Fibroblast of lung (primary cell): ENCODE measurements at regions not wholly inside any gene's neighbourhood (a gene's known extent, or its start where the extent isn't known, plus 50 kb on each side); places are given as distances from the start of the nearest gene placed in this dataset.

Experiments used
- DNase-seq, 2 donors: peaks; one replicate each; pipeline versions ENCODE4 v3.0.0 to v3.0.0-alpha.2; 2010; ENCODE audit warnings: low read depth in 2 of 2
- H2AFZ ChIP-seq: 2 replicates; pipeline ENCODE4 v1.5.1; 2012; ENCODE audit warnings: low read length, control low read depth, inconsistent platforms
- H3K27ac ChIP-seq: 2 replicates; pipeline ENCODE4 v1.5.1; 2011; ENCODE audit warnings: low read length, control low read depth; ENCODE audit not compliant: insufficient read depth
- H3K27me3 ChIP-seq: 2 replicates; pipeline ENCODE4 v1.5.1; 2011; ENCODE audit warnings: mild to moderate bottlenecking, low read length; ENCODE audit not compliant: control insufficient read depth, insufficient read depth
- H3K36me3 ChIP-seq: 2 replicates; pipeline ENCODE4 v1.5.1; 2011; ENCODE audit warnings: low read length; ENCODE audit not compliant: control insufficient read depth, insufficient read depth
- H3K4me1 ChIP-seq: 2 replicates; pipeline ENCODE4 v1.5.1; 2011; ENCODE audit warnings: low read length; ENCODE audit not compliant: control insufficient read depth, insufficient read depth; ENCODE audit errors: extremely low read depth
- H3K4me2 ChIP-seq: 2 replicates; pipeline ENCODE4 v1.5.1; 2011; ENCODE audit warnings: low read length, control low read depth; ENCODE audit not compliant: insufficient read depth; ENCODE audit errors: extremely low read depth
- H3K4me3 ChIP-seq, 4 experiments: fragments of 200-600 bp in 1 of 4; sonication (generic) in 1 of 4; replicated peaks in 1 of 4; 2 replicates each; pipeline ENCODE4 v1.5.1; 2011 to 2016; ENCODE audit warnings: low read length in 4 of 4, low read depth in 3 of 4, mild to moderate bottlenecking in 3 of 4, control low read depth in 2 of 4, inconsistent platforms in 1 of 4, mixed read lengths in 1 of 4; ENCODE audit not compliant: insufficient read depth in 1 of 4; ENCODE audit errors: control extremely low read depth in 1 of 4
- H3K79me2 ChIP-seq: 2 replicates; pipeline ENCODE4 v1.5.1; 2012; ENCODE audit warnings: mild to moderate bottlenecking, low read length, inconsistent platforms; ENCODE audit not compliant: control insufficient read depth, insufficient read depth
- H3K9ac ChIP-seq: 2 replicates; pipeline ENCODE4 v1.5.1; 2011; ENCODE audit warnings: mild to moderate bottlenecking, low read length, control low read depth; ENCODE audit not compliant: insufficient read depth
- H3K9me3 ChIP-seq: 2 replicates; pipeline ENCODE4 v1.5.1; 2012; ENCODE audit warnings: low read depth, low read length; ENCODE audit not compliant: control insufficient read depth, insufficient read depth
- H4K20me1 ChIP-seq: 2 replicates; pipeline ENCODE4 v1.5.1; 2011; ENCODE audit warnings: low read length; ENCODE audit not compliant: control insufficient read depth, insufficient read depth; ENCODE audit errors: extremely low read depth
- EZH2 ChIP-seq: IDR thresholded peaks from 2 replicates; pipeline ENCODE4 v1.5.1; 2012; ENCODE audit warnings: low read length, control low read depth, mild to moderate bottlenecking; ENCODE audit errors: missing control alignments
- TF ChIP-seq, protein P1 (sequence below), 2 donors: IDR thresholded peaks in 1 of 2; conservative IDR thresholded peaks in 1 of 2; 1 replicate in 1 of 2; 2 replicates in 1 of 2; pipeline ENCODE4 v1.5.1; 2011 to 2012; ENCODE audit warnings: low read length in 2 of 2, control low read depth in 1 of 2, inconsistent platforms in 1 of 2, low read depth in 1 of 2, mild to moderate bottlenecking in 1 of 2

DNA sequence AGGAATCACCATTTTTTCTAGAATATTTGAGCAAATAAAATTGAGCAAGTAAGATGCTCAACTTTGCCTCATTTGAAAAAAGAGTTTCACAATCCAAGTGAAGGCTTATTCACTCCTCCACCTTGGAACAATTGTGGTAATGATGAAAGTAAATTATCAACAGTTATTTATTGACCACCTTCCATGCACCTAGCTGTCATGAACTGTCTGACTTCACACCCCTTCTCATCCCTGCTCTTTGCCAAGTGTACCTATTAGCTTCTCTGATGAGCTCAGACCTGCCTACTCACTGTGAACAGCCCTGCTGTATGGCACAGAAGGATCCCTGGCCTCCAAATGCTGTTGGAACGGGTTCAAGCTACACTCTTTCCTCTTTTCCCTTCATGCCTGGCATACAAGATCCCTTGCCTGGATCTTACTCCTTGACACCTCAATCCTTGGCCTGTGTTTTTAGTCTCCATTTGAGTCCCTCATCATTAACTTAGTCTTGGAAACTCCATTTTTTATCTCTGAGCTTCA lies 99.0 kb upstream of the PREP start:
- Histone ChIP-seq H3K4me3 (no peak overlapping the region), H3K9me3 (no peaks in the 10 kb centered on the region), H3K27me3 (no peaks in the 10 kb centered on the region), H2AFZ (no peak overlapping the region), H3K27ac (no peak overlapping the region), H3K4me2 (no peak overlapping the region), H3K4me1 (no peaks in the 10 kb centered on the region), H4K20me1 (no peaks in the 10 kb centered on the region), H3K9ac (no peak overlapping the region), H3K36me3 (no peaks in the 10 kb centered on the region), H3K79me2 (no peaks in the 10 kb centered on the region)
- no peak for DNase-seq
- TF ChIP-seq, protein P1, sequence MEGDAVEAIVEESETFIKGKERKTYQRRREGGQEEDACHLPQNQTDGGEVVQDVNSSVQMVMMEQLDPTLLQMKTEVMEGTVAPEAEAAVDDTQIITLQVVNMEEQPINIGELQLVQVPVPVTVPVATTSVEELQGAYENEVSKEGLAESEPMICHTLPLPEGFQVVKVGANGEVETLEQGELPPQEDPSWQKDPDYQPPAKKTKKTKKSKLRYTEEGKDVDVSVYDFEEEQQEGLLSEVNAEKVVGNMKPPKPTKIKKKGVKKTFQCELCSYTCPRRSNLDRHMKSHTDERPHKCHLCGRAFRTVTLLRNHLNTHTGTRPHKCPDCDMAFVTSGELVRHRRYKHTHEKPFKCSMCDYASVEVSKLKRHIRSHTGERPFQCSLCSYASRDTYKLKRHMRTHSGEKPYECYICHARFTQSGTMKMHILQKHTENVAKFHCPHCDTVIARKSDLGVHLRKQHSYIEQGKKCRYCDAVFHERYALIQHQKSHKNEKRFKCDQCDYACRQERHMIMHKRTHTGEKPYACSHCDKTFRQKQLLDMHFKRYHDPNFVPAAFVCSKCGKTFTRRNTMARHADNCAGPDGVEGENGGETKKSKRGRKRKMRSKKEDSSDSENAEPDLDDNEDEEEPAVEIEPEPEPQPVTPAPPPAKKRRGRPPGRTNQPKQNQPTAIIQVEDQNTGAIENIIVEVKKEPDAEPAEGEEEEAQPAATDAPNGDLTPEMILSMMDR (conservative IDR thresholded peaks at IDR 0.05 in 1 of 2, IDR thresholded peaks at IDR 0.05 in 1 of 2; ENCODE audit: low read depth in 1 of 2, low read length in 2 of 2): no peak
- no peak for TF ChIP-seq EZH2

DNA sequence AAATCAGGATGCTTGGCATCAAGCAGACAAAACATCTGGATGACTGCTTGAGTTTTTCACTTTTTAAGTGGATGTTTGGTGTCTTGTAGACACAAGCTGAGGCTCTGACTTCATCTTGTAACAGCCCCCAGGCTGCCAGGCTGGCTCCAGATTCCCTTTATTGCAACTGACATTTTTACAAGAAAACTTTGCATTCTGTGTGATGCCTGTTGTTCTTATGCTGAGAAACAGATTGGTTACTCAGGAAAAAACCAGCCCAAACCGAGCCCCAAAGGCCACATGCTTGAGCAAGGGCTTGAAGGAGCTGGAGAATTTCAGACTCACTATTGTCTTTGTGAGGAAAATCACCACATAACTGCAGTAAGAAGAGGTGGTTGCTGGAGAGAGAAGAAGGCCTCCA lies 98.4 kb upstream of the PREP start:
- no peaks in the 10 kb centered on the region for H3K9me3 ChIP-seq
- H4K20me1 ChIP-seq: no peaks in the 10 kb centered on the region
- DNase-seq: no peak
- H3K36me3 ChIP-seq: no peaks in the 10 kb centered on the region
- H3K4me2 ChIP-seq: no peak overlapping the region
- H3K9ac ChIP-seq: no peak overlapping the region
- H3K4me3 ChIP-seq: no peak overlapping the region
- TF ChIP-seq EZH2: no peak
- H2AFZ ChIP-seq: no peak overlapping the region
- no peaks in the 10 kb centered on the region for H3K27me3 ChIP-seq
- no peak overlapping the region for H3K27ac ChIP-seq
- H3K79me2 ChIP-seq: no peaks in the 10 kb centered on the region
- no peaks in the 10 kb centered on the region for H3K4me1 ChIP-seq

DNA sequence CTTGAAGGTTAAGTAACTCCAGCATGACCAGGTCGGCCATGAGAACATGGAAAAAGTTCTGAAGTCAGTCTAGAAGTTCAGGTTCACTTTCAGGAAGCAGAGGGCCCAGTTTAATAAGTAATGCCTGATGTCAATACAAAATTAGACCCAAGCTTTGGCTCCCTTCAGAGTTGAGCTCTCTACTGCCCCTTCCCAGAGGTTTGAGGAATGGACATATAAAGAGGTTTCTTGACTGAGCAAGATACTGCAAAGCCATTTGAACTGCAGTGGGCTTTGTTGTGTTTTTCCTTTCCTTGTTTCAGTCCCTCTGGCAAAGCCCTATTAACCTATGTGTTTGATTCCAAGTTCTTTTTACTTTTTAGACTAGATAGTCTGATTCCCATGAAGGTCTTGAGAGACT lies 97.8 kb upstream of the PREP start:
- no peak overlapping the region for H2AFZ ChIP-seq
- H3K9me3 ChIP-seq: no peaks in the 10 kb centered on the region
- no peak for TF ChIP-seq EZH2
- TF ChIP-seq, protein P1 (conservative IDR thresholded peaks at IDR 0.05 in 1 of 2, IDR thresholded peaks at IDR 0.05 in 1 of 2; ENCODE audit: low read depth in 1 of 2, low read length in 2 of 2): no peak
- no peaks in the 10 kb centered on the region for H3K27me3 ChIP-seq
- no peak for DNase-seq
- H4K20me1 ChIP-seq: no peaks in the 10 kb centered on the region
- no peak overlapping the region for H3K9ac ChIP-seq
- H3K79me2 ChIP-seq: no peaks in the 10 kb centered on the region
- H3K36me3 ChIP-seq: no peaks in the 10 kb centered on the region
- no peak overlapping the region for H3K4me3 ChIP-seq
- H3K4me2 ChIP-seq: no peak overlapping the region
- H3K27ac ChIP-seq: no peak overlapping the region
- H3K4me1 ChIP-seq: no peaks in the 10 kb centered on the region
